ENCODE measurements at regions not wholly inside any gene's neighbourhood (a gene's known extent, or its start where the extent isn't known, plus 50 kb on each side); places are given as distances from the start of the nearest gene placed in this dataset.

DNA sequence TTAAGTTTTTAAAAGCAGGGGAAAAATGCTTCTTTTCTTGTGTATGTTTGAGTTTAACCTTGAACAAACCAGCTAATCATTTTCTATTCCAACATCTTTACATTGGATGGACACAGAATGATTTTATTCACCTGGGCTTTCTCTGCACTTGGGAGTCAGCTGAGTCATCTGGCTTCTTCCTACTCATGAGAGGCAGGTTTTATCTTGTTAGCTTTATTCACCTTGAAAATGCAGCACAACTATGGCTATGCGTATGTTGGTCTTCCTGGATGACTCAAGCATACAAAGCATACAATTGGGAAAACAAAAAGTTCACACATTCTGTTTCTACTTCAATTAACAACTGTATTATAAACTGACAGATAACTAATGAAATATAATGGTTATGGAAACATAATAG lies 737.7 kb downstream of the FRK start:
- BruUV-seq (replicated peaks): no TSS peak

DNA sequence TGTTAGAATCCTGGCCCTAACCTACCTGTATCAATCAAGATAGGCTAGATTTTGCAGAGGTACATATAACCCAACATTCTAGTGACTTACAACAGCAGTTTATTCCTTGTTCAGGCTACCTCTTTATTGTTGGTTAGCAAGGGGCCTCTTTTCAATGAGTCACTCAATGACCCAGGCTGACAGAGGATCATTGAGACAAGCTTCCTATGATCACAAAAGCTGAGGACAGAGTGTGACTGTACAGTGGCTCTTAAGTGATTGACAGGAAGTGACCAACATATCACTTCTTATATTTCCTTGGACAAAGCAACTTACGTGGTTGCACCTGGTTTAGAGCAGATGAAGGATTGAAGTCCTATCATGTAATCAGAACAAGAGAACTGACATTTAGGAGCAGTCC lies 740.9 kb downstream of the FRK start:
- no peaks in the 10 kb centered on the region for H3K36me3 Mint-ChIP-seq (ENCODE audit: insufficient read depth, unreplicated experiment)
- no peak overlapping the region for H3K27ac Mint-ChIP-seq (ENCODE audit: low read depth, unreplicated experiment)
- TF ChIP-seq, protein P1, sequence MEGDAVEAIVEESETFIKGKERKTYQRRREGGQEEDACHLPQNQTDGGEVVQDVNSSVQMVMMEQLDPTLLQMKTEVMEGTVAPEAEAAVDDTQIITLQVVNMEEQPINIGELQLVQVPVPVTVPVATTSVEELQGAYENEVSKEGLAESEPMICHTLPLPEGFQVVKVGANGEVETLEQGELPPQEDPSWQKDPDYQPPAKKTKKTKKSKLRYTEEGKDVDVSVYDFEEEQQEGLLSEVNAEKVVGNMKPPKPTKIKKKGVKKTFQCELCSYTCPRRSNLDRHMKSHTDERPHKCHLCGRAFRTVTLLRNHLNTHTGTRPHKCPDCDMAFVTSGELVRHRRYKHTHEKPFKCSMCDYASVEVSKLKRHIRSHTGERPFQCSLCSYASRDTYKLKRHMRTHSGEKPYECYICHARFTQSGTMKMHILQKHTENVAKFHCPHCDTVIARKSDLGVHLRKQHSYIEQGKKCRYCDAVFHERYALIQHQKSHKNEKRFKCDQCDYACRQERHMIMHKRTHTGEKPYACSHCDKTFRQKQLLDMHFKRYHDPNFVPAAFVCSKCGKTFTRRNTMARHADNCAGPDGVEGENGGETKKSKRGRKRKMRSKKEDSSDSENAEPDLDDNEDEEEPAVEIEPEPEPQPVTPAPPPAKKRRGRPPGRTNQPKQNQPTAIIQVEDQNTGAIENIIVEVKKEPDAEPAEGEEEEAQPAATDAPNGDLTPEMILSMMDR (IDR thresholded peaks at IDR 0.05; ENCODE audit: unreplicated experiment): no peak
- CTCF ChIA-PET: interaction anchor here (1.2 kb wide), 1 partner anchor 38 kb away, joined by 3 read pairs; no protein-coding TSS in a partner anchor
- BruUV-seq (replicated peaks): no TSS peak
- H3K4me3 Mint-ChIP-seq (ENCODE audit: unreplicated experiment): no peak overlapping the region
- POLR2A ChIA-PET: no interaction called here
- no peak for DNase-seq (ENCODE audit: unreplicated experiment)
- H3K27me3 Mint-ChIP-seq (ENCODE audit: insufficient read depth, unreplicated experiment): no peaks in the 10 kb centered on the region
- no peaks in the 10 kb centered on the region for H3K9me3 Mint-ChIP-seq (ENCODE audit: unreplicated experiment)
- intact Hi-C loops (cut with micrococcal nuclease): no loop called here
- no peaks in the 10 kb centered on the region for H3K4me1 Mint-ChIP-seq (ENCODE audit: insufficient read depth, unreplicated experiment)

More for the DNA sequence above, 737.7 kb downstream of the FRK start:
- Mint-ChIP-seq H3K36me3 (ENCODE audit: insufficient read depth, unreplicated experiment) (no peaks in the 10 kb centered on the region), H3K27me3 (ENCODE audit: insufficient read depth, unreplicated experiment) (no peaks in the 10 kb centered on the region), H3K27ac (ENCODE audit: low read depth, unreplicated experiment) (no peak overlapping the region), H3K4me1 (ENCODE audit: insufficient read depth, unreplicated experiment) (no peaks in the 10 kb centered on the region), H3K4me3 (ENCODE audit: unreplicated experiment) (no peak overlapping the region), H3K9me3 (ENCODE audit: unreplicated experiment) (no peaks in the 10 kb centered on the region)
- intact Hi-C loops (cut with micrococcal nuclease): no loop called here
- peak; percentile 65 for DNase-seq (ENCODE audit: unreplicated experiment)
- CTCF ChIA-PET: no interaction called here
- TF ChIP-seq, protein P1 (IDR thresholded peaks at IDR 0.05; ENCODE audit: unreplicated experiment): no peak
- POLR2A ChIA-PET: interaction anchor here (0.7 kb wide), 1 partner anchor 39 kb away, joined by 4 read pairs; no protein-coding TSS in a partner anchor

DNA sequence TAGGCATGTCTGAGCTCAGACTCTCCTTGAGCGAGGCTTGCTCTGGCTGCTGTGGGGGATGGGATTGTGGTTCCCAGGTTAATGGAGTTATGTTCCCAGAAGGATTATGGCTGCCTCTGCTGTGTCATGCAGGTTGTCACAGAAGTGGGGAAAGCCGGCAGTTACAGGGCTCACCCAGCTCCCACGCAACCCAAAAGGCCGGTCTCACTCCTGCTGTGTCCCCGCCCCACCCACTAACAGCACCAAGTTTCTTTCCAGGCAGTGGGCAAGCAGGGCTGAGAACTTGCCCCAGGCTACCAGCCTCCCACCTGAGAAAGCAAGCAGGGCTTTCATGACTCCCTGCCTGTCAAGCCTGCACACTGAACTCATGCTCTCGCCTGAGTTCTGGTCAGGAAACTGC lies 750.5 kb downstream of the FRK start:
- POLR2A ChIA-PET: no interaction called here
- H3K27me3 Mint-ChIP-seq (ENCODE audit: insufficient read depth, unreplicated experiment): no peaks in the 10 kb centered on the region

DNA sequence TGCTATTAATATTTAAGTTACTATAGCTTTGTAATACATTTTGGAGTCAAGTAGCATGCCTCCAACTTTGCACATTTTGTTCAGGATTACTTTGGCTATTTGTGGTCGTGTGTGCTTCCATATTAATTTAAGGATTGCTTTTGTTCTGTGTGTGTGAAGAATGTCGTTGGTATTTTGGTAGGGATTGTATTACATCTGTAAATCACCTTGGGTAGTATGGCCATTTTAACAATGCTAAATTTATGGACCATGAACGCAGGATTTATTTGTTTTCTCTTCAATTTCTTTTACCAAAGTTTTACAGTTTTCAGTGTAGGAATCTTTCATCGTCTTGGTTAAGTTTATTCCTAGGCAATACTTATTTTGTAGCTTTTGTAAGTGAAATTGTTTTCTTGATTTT lies 758.0 kb downstream of the FRK start:
- intact Hi-C loops (cut with micrococcal nuclease): no loop called here
- ChIA-PET POLR2A (no interaction called here), CTCF (interaction anchor here (0.7 kb wide), 1 partner anchor 883 kb away, joined by 4 read pairs; no protein-coding TSS in a partner anchor)
- no peak overlapping the region for H3K4me3 Mint-ChIP-seq (ENCODE audit: unreplicated experiment)
- no peak overlapping the region for H3K27ac Mint-ChIP-seq (ENCODE audit: low read depth, unreplicated experiment)
- TF ChIP-seq, protein P1 (IDR thresholded peaks at IDR 0.05; ENCODE audit: unreplicated experiment): no peak
- no peak for DNase-seq (ENCODE audit: unreplicated experiment)
- H3K27me3 Mint-ChIP-seq (ENCODE audit: insufficient read depth, unreplicated experiment): no peaks in the 10 kb centered on the region
- BruUV-seq (replicated peaks): no TSS peak
- no peaks in the 10 kb centered on the region for H3K4me1 Mint-ChIP-seq (ENCODE audit: insufficient read depth, unreplicated experiment)
- H3K36me3 Mint-ChIP-seq (ENCODE audit: insufficient read depth, unreplicated experiment): no peaks in the 10 kb centered on the region
- H3K9me3 Mint-ChIP-seq (ENCODE audit: unreplicated experiment): no peaks in the 10 kb centered on the region

More for the DNA sequence above, 750.5 kb downstream of the FRK start:
- Mint-ChIP-seq H3K4me3 (ENCODE audit: unreplicated experiment) (no peak overlapping the region), H3K9me3 (ENCODE audit: unreplicated experiment) (peaks cover 10% of the 10 kb centered on the region), H3K27ac (ENCODE audit: low read depth, unreplicated experiment) (no peak overlapping the region), H3K4me1 (ENCODE audit: insufficient read depth, unreplicated experiment) (no peaks in the 10 kb centered on the region), H3K36me3 (ENCODE audit: insufficient read depth, unreplicated experiment) (no peaks in the 10 kb centered on the region)
- intact Hi-C loops (cut with micrococcal nuclease): no loop called here
- TF ChIP-seq, protein P1 (IDR thresholded peaks at IDR 0.05; ENCODE audit: unreplicated experiment): no peak
- CTCF ChIA-PET: no interaction called here
- no peak for DNase-seq (ENCODE audit: unreplicated experiment)
- no TSS peak for BruUV-seq (replicated peaks)

Data from MCF 10A (cell line).